ENCODE measurements at regions not wholly inside any gene's neighbourhood (a gene's known extent, or its start where the extent isn't known, plus 50 kb on each side); places are given as distances from the start of the nearest gene placed in this dataset.
"Not testable (repeated sequence)": the region's sequence is repeated elsewhere in the genome, so short reads cannot be mapped to it uniquely, and the experiment has no call there.

DNA sequence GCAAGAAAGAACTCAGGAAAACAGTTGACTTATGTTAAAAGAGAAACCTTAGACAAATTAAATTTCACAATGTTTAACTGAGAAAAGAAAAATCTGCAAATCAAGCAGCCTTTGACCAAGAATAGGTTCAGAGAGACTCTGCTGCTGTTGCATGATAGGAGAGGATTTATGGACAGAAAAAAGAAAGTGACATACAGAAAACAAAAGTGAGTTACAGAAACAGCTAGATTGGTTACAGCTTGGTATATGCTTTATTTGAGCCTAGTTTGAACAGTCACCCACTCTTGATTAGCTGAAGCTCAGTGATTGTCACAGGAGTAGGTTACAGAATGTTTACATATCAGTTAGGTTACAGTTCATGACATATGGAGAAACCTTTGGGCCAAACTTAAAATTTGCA, 258.2 kb upstream of the SPOPL start:
- peaks cover 1% of the 10 kb centered on the region for H3K36me3 Mint-ChIP-seq (ENCODE audit: insufficient read depth)
- no peak overlapping the region for H3K4me3 Mint-ChIP-seq (ENCODE audit: low read depth)
- peaks cover 7% of the 10 kb centered on the region for H3K9me3 Mint-ChIP-seq (ENCODE audit: low read depth)
- H3K27me3 Mint-ChIP-seq, result no peaks in the 10 kb centered on the region
- peaks cover 19% of the 10 kb centered on the region for H3K4me1 Mint-ChIP-seq (ENCODE audit: low read depth)
- peak overlapping the region; percentile 41 for H3K27ac Mint-ChIP-seq
- TF ChIP-seq, protein P1, sequence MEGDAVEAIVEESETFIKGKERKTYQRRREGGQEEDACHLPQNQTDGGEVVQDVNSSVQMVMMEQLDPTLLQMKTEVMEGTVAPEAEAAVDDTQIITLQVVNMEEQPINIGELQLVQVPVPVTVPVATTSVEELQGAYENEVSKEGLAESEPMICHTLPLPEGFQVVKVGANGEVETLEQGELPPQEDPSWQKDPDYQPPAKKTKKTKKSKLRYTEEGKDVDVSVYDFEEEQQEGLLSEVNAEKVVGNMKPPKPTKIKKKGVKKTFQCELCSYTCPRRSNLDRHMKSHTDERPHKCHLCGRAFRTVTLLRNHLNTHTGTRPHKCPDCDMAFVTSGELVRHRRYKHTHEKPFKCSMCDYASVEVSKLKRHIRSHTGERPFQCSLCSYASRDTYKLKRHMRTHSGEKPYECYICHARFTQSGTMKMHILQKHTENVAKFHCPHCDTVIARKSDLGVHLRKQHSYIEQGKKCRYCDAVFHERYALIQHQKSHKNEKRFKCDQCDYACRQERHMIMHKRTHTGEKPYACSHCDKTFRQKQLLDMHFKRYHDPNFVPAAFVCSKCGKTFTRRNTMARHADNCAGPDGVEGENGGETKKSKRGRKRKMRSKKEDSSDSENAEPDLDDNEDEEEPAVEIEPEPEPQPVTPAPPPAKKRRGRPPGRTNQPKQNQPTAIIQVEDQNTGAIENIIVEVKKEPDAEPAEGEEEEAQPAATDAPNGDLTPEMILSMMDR (IDR thresholded peaks at IDR 0.05; ENCODE audit: unreplicated experiment), result no peak
- no peak for DNase-seq (ENCODE audit: low spot score, unreplicated experiment)

- TF ChIP-seq, protein P1 (IDR thresholded peaks at IDR 0.05; ENCODE audit: unreplicated experiment), result no peak
- H3K27me3 Mint-ChIP-seq, result no peaks in the 10 kb centered on the region
- peaks cover 1% of the 10 kb centered on the region for H3K36me3 Mint-ChIP-seq (ENCODE audit: insufficient read depth)
- no peak overlapping the region for H3K4me3 Mint-ChIP-seq (ENCODE audit: low read depth)
- peak overlapping the region; percentile 59 for H3K27ac Mint-ChIP-seq
- no peak for DNase-seq (ENCODE audit: low spot score, unreplicated experiment)
- H3K9me3 Mint-ChIP-seq (ENCODE audit: low read depth), result peaks cover 7% of the 10 kb centered on the region
- H3K4me1 Mint-ChIP-seq (ENCODE audit: low read depth), result peaks cover 19% of the 10 kb centered on the region
These were observed 257.1 kb upstream of the SPOPL start for GRCh38 chr2:138244501-138244925.

DNA sequence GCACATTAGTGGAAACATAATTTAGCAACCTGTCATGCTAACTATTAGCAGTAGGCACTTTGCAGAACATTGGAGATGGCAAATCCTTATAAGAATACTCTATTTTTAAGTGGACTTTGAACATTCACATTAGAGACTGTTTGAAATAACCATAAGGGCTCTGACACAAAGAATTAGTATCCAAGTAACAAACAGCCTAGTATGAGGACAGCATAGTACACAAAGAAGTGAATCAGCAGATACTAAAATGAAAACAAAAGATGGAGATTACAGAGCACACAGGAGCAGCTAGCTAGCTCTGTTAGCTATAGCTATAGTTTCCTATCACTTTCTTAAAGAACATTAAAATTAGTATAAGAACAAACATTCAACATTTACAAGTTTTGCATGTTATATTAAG, 256.3 kb upstream of the SPOPL start:
- TF ChIP-seq, protein P1 (IDR thresholded peaks at IDR 0.05; ENCODE audit: unreplicated experiment), result no peak
- Mint-ChIP-seq H3K36me3 (ENCODE audit: insufficient read depth) (peaks cover 1% of the 10 kb centered on the region), H3K4me1 (ENCODE audit: low read depth) (peaks cover 19% of the 10 kb centered on the region), H3K4me3 (ENCODE audit: low read depth) (no peak overlapping the region), H3K27me3 (no peaks in the 10 kb centered on the region), H3K27ac (no peak overlapping the region), H3K9me3 (ENCODE audit: low read depth) (peaks cover 7% of the 10 kb centered on the region)
- DNase-seq (ENCODE audit: low spot score, unreplicated experiment), result no peak

DNA sequence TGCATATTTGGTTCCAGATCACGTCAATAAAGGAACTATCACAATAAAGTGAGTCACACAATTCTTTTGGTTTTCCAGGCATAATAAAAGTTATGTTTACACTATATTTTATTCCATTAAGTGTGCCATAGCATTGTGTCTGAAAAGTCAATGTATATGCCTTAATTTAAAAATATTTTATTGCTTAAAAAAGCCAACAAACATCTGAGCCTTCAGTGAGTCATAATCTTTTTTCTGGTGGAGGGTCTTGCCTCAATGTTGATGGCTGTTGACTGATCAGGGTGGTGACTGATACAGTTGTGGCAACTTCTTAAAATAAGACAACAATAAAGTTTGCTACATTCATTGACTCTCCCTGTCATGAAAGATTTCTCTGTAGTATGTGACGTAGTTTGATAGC, 254.3 kb upstream of the SPOPL start:
- peaks cover 7% of the 10 kb centered on the region for H3K9me3 Mint-ChIP-seq (ENCODE audit: low read depth)
- H3K36me3 Mint-ChIP-seq (ENCODE audit: insufficient read depth), result peaks cover 1% of the 10 kb centered on the region
- no peak overlapping the region for H3K27ac Mint-ChIP-seq
- DNase-seq (ENCODE audit: low spot score, unreplicated experiment), result no peak
- H3K4me1 Mint-ChIP-seq (ENCODE audit: low read depth), result peaks cover 19% of the 10 kb centered on the region
- H3K4me3 Mint-ChIP-seq (ENCODE audit: low read depth), result no peak overlapping the region
- no peaks in the 10 kb centered on the region for H3K27me3 Mint-ChIP-seq
- TF ChIP-seq, protein P1 (IDR thresholded peaks at IDR 0.05; ENCODE audit: unreplicated experiment), result no peak

DNA sequence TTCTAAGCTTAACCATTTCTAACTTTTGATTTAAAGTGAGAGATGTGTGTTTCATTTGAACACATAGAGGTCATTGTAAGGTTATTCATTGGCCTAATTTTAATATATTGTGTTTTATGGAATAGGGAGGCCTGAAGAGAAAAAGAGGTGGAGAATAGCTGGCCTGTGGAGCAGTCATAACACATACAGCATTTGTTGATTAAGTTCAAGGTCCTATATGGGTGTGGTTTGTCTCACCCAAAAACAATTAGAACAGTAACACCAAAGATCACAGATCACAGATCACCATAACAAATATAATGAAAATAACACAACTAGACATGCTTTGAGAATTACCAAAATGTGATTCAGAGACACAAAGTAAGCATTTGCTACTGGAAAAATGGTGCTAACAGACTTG, 252.4 kb upstream of the SPOPL start:
- Mint-ChIP-seq H3K27ac (no peak overlapping the region), H3K27me3 (no peaks in the 10 kb centered on the region)
- TF ChIP-seq, protein P1 (IDR thresholded peaks at IDR 0.05; ENCODE audit: unreplicated experiment), result no peak

GRCh38 chr2:138250843-138251320, 250.7 kb upstream of the SPOPL start:
- H3K4me1 Mint-ChIP-seq (ENCODE audit: low read depth); H3K4me3 Mint-ChIP-seq (ENCODE audit: low read depth); H3K36me3 Mint-ChIP-seq (ENCODE audit: insufficient read depth); H3K27me3 Mint-ChIP-seq; DNase-seq (ENCODE audit: low spot score, unreplicated experiment); H3K9me3 Mint-ChIP-seq (ENCODE audit: low read depth); H3K27ac Mint-ChIP-seq: not testable (repeated sequence)

More for the DNA sequence above, 252.4 kb upstream of the SPOPL start:
- H3K4me1 Mint-ChIP-seq (ENCODE audit: low read depth), result peaks cover 11% of the 10 kb centered on the region
- H3K4me3 Mint-ChIP-seq (ENCODE audit: low read depth), result no peak overlapping the region
- H3K36me3 Mint-ChIP-seq (ENCODE audit: insufficient read depth), result peaks cover 1% of the 10 kb centered on the region
- DNase-seq (ENCODE audit: low spot score, unreplicated experiment), result no peak
- H3K9me3 Mint-ChIP-seq (ENCODE audit: low read depth), result peaks cover 4% of the 10 kb centered on the region
